OCI-LY1 (cell line): ENCODE measurements at regions not wholly inside any gene's neighbourhood (a gene's known extent, or its start where the extent isn't known, plus 50 kb on each side); places are given as distances from the start of the nearest gene placed in this dataset.

Source experiments
- H2AFZ ChIP-seq: fragments of 200-600 bp; sonication (generic), shearing (Covaris generic); 2 replicates; pipeline ENCODE4 v1.6.0; 2014; ENCODE audit warnings: antibody characterized with exemption, mild to moderate bottlenecking, low read length
- H3F3A ChIP-seq: fragments of 200-600 bp; sonication (generic), shearing (Covaris generic); 2 replicates; pipeline ENCODE4 v1.6.0; 2014; ENCODE audit warnings: mild to moderate bottlenecking, antibody characterized with exemption, low read length, moderate library complexity; ENCODE audit not compliant: insufficient read depth
- H3K27ac ChIP-seq: fragments of 200-600 bp; sonication (generic); 2 replicates; pipeline ENCODE4 v1.5.1; 2014; ENCODE audit warnings: low read length, mixed run types, mild to moderate bottlenecking, low read depth; ENCODE audit not compliant: poor library complexity, severe bottlenecking
- H3K27me3 ChIP-seq: fragments of 200-600 bp; sonication (generic); 2 replicates; pipeline ENCODE4 v1.6.0; 2014; ENCODE audit warnings: antibody characterized with exemption, mild to moderate bottlenecking, low read length, moderate library complexity; ENCODE audit not compliant: insufficient read depth
- H3K36me3 ChIP-seq: fragments of 200-600 bp; sonication (generic); 2 replicates; pipeline ENCODE4 v1.6.1; 2014; ENCODE audit warnings: mild to moderate bottlenecking, antibody characterized with exemption, low read length, moderate library complexity, mixed read lengths; ENCODE audit not compliant: insufficient read depth
- H3K4me1 ChIP-seq: fragments of 200-600 bp; sonication (generic); 2 replicates; pipeline ENCODE4 v1.5.1; 2014; ENCODE audit warnings: mild to moderate bottlenecking, low read length, moderate library complexity; ENCODE audit not compliant: insufficient read depth, severe bottlenecking
- H3K4me2 ChIP-seq: fragments of 200-600 bp; sonication (generic), shearing (Covaris generic); 2 replicates; pipeline ENCODE4 v1.6.1; 2014; ENCODE audit warnings: low read length
- H3K4me3 ChIP-seq: fragments of 200-600 bp; sonication (generic); 2 replicates; pipeline ENCODE4 v1.5.1; 2014; ENCODE audit warnings: low read length, low read depth, mild to moderate bottlenecking, mixed read lengths; ENCODE audit not compliant: poor library complexity, severe bottlenecking
- H3K79me2 ChIP-seq: fragments of 200-600 bp; shearing (Covaris generic); 2 replicates; pipeline ENCODE4 v1.6.1; 2016; ENCODE audit warnings: mixed run types, low read length, mixed read lengths; ENCODE audit not compliant: insufficient read depth
- H3K9ac ChIP-seq: fragments of 200-600 bp; sonication (generic), shearing (Covaris generic); 2 replicates; pipeline ENCODE4 v1.6.1; 2014; ENCODE audit warnings: mild to moderate bottlenecking, low read length, mixed read lengths
- H3K9me2 ChIP-seq: fragments of 200-600 bp; sonication (generic), shearing (Covaris generic); 2 replicates; pipeline ENCODE4 v1.6.1; 2014; ENCODE audit warnings: low read depth, mild to moderate bottlenecking, low read length, mixed read lengths
- H3K9me3 ChIP-seq: fragments of 200-600 bp; shearing (Covaris generic); 2 replicates; pipeline ENCODE4 v1.6.1; 2014; ENCODE audit warnings: low read length, mixed read lengths
- H4K20me1 ChIP-seq: fragments of 200-600 bp; sonication (generic), shearing (Covaris generic); 2 replicates; pipeline ENCODE4 v1.6.0; 2016; ENCODE audit warnings: mild to moderate bottlenecking, low read length; ENCODE audit not compliant: insufficient read depth
- EZH2 ChIP-seq: fragments of 200-600 bp; sonication (generic), shearing (Covaris generic); IDR thresholded peaks from 2 replicates; pipeline ENCODE4 v1.8.0; 2017; ENCODE audit warnings: borderline replicate concordance, mixed run types, mild to moderate bottlenecking, antibody characterized with exemption, low read length, moderate library complexity, mixed read lengths
- TF ChIP-seq, protein P1 (sequence below): fragments of 200-600 bp; sonication (generic), shearing (Covaris generic); IDR thresholded peaks from 2 replicates; pipeline ENCODE4 v1.5.1; 2017; ENCODE audit warnings: mild to moderate bottlenecking, antibody characterized with exemption, low read length, moderate library complexity, mixed read lengths

DNA sequence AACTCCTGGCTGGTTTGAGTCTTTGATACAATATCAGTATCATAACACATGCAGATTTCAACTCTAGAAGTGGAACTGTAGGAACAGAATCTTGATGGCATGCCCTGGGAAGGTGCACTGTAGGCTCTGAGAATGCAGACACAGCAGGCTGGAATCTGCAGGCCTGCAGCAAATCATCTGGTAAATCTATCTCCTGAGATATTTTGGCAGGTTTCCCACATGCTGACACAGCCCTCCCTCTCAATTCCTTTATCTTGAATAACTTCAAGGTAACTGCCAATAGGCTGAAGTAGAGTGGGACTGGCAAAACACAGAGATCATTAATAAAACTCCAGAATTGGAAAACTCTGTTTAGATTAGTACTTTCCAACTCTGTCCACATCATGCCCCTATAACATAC lies 177.8 kb upstream of the PCSK5 start:
- no peaks in the 10 kb centered on the region for H4K20me1 ChIP-seq
- H3K9me2 ChIP-seq = no peaks in the 10 kb centered on the region
- H2AFZ ChIP-seq = no peak overlapping the region
- H3K27me3 ChIP-seq = no peaks in the 10 kb centered on the region
- no peaks in the 10 kb centered on the region for H3K79me2 ChIP-seq
- H3K4me1 ChIP-seq = no peaks in the 10 kb centered on the region
- H3F3A ChIP-seq = no peaks in the 10 kb centered on the region
- no peak overlapping the region for H3K9ac ChIP-seq
- TF ChIP-seq EZH2 = no peak
- TF ChIP-seq, protein P1, sequence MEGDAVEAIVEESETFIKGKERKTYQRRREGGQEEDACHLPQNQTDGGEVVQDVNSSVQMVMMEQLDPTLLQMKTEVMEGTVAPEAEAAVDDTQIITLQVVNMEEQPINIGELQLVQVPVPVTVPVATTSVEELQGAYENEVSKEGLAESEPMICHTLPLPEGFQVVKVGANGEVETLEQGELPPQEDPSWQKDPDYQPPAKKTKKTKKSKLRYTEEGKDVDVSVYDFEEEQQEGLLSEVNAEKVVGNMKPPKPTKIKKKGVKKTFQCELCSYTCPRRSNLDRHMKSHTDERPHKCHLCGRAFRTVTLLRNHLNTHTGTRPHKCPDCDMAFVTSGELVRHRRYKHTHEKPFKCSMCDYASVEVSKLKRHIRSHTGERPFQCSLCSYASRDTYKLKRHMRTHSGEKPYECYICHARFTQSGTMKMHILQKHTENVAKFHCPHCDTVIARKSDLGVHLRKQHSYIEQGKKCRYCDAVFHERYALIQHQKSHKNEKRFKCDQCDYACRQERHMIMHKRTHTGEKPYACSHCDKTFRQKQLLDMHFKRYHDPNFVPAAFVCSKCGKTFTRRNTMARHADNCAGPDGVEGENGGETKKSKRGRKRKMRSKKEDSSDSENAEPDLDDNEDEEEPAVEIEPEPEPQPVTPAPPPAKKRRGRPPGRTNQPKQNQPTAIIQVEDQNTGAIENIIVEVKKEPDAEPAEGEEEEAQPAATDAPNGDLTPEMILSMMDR = no peak
- no peak overlapping the region for H3K4me2 ChIP-seq
- no peak overlapping the region for H3K27ac ChIP-seq
- no peak overlapping the region for H3K4me3 ChIP-seq
- H3K36me3 ChIP-seq = no peaks in the 10 kb centered on the region; the same call in 1 of the 2 replicates
- no peaks in the 10 kb centered on the region for H3K9me3 ChIP-seq

DNA sequence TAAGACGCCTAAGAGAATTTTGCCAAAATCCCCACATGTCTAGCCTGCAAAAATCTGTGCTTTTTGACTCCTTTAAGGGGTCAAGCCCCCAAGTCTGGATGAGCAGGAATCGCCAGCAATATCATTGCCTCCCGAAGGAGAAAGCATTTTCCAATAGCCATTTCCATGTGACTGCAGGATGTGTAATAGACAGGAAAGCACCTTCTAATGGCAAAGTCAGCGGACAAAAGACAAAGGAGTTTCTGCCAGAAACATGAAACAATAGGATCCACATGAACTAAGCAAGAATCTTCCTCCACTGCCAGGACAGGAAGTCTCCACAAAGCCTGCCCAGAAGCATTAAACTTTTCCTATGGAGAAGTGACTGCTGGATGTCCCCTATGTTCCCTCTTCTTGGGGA lies 177.1 kb upstream of the PCSK5 start:
- H3K4me3 ChIP-seq = no peak overlapping the region
- no peaks in the 10 kb centered on the region for H3K27me3 ChIP-seq
- H3K4me2 ChIP-seq = no peak overlapping the region
- H3K27ac ChIP-seq = no peak overlapping the region
- H3F3A ChIP-seq = no peaks in the 10 kb centered on the region
- no peak overlapping the region for H3K9ac ChIP-seq
- TF ChIP-seq, protein P1 = no peak
- no peak for TF ChIP-seq EZH2
- no peaks in the 10 kb centered on the region for H3K9me2 ChIP-seq
- H3K79me2 ChIP-seq = no peaks in the 10 kb centered on the region
- no peaks in the 10 kb centered on the region for H4K20me1 ChIP-seq
- no peaks in the 10 kb centered on the region for H3K4me1 ChIP-seq
- H3K36me3 ChIP-seq = no peaks in the 10 kb centered on the region; the same call in 1 of the 2 replicates
- no peak overlapping the region for H2AFZ ChIP-seq
- no peaks in the 10 kb centered on the region for H3K9me3 ChIP-seq

DNA sequence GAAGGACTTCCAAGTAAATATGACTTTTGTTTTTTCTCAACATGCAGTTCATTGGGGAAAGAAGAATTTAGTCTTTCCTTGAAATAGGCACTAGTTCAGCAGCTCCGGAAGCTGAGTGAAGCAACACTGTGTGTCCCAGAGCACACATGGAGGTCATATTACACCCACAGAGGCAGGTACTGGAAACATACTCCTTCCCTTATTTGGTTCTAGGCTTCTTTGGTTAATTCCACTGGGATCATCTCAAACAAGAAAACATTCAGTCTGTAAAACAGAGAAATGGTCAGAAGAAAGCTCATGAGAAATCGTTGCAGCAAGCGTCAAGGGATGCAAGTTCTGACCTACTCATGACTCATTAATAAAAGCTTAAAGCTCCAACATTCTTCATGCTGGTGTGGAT lies 175.1 kb upstream of the PCSK5 start:
- TF ChIP-seq, protein P1 = no peak
- no peak for TF ChIP-seq EZH2
- Histone ChIP-seq H3K4me1 (no peaks in the 10 kb centered on the region), H3K79me2 (no peaks in the 10 kb centered on the region), H4K20me1 (no peaks in the 10 kb centered on the region), H2AFZ (no peak overlapping the region), H3K4me2 (no peak overlapping the region), H3K27me3 (no peaks in the 10 kb centered on the region), H3K9me2 (no peaks in the 10 kb centered on the region), H3K9me3 (no peaks in the 10 kb centered on the region), H3F3A (no peaks in the 10 kb centered on the region), H3K27ac (no peak overlapping the region), H3K4me3 (no peak overlapping the region), H3K36me3 (no peaks in the 10 kb centered on the region), H3K9ac (no peak overlapping the region)
